ENCODE measurements at regions not wholly inside any gene's neighbourhood (a gene's known extent, or its start where the extent isn't known, plus 50 kb on each side); places are given as distances from the start of the nearest gene placed in this dataset.

DNA sequence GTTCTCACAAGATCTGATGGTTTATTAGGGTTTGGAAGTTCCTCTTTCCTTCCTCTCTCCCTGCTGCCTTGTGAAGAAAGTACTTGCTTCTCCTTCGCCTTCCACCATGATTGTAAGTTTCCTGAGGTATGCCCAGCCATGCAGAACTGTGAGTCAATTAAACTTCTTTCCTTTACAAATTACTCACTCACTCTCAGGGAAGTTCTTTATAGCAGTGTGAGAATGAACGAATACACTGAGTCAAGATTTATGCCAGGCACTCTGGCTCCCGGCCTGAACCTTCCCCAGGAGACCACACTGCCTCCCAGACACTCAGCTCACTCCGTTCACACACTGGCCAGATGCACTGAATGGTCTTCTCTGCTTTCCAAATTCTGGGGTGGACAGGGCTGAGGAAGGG, 308.3 kb upstream of the AJAP1 start:
- no peak for TF ChIP-seq ZNF274 (IDR thresholded peaks at IDR 0.05; ENCODE audit: low read depth, low read length)
- TF ChIP-seq SUZ12 (IDR thresholded peaks at IDR 0.05; ENCODE audit: extremely low read depth, insufficient read depth, insufficient read length) = no peak
- TF ChIP-seq YY1 (IDR thresholded peaks at IDR 0.05; ENCODE audit: insufficient read depth, insufficient read length) = no peak

Measured in NT2/D1 (cell line).